Natural killer cell (primary cell): ENCODE measurements at regions not wholly inside any gene's neighbourhood (a gene's known extent, or its start where the extent isn't known, plus 50 kb on each side); places are given as distances from the start of the nearest gene placed in this dataset.

Experiments
- ATAC-seq, 3 donors: fragments of 150-1000 bp in 2 of 3; fragments of 200-7000 bp in 1 of 3; cut with Tn5 transposase; 1 replicate in 1 of 3; 2 replicates in 2 of 3; pipeline ENCODE4 v1.10.0; 2021; ENCODE audit warnings: mild to moderate bottlenecking in 2 of 3, moderate library complexity in 2 of 3
- DNase-seq, 2 donors: peaks; one replicate each; pipeline versions ENCODE4 v3.0.0 to v3.0.0-alpha.2; 2013 to 2021; ENCODE audit warnings: mixed read lengths in 1 of 2
- H3K27ac ChIP-seq: one replicate; pipeline ENCODE4 v1.5.1; 2013; ENCODE audit warnings: mild to moderate bottlenecking, low read length
- H3K27me3 ChIP-seq: one replicate; pipeline ENCODE4 v1.6.1; 2013; ENCODE audit warnings: low read length; ENCODE audit not compliant: control insufficient read depth, insufficient read depth
- H3K36me3 ChIP-seq: one replicate; pipeline ENCODE4 v1.6.1; 2013; ENCODE audit warnings: low read length; ENCODE audit not compliant: control insufficient read depth, insufficient read depth
- H3K4me1 ChIP-seq: one replicate; pipeline ENCODE4 v1.6.1; 2013; ENCODE audit warnings: low read length; ENCODE audit not compliant: control insufficient read depth, insufficient read depth
- H3K4me3 ChIP-seq: one replicate; pipeline ENCODE4 v1.5.1; 2013; ENCODE audit warnings: low read length
- H3K9me3 ChIP-seq: one replicate; pipeline ENCODE4 v1.6.1; 2013; ENCODE audit warnings: low read length; ENCODE audit not compliant: control insufficient read depth, insufficient read depth
- H3K27ac Mint-ChIP-seq, 2 donors: one replicate each; pipeline ENCODE4 v1.8.0; 2022; ENCODE audit warnings: mild to moderate bottlenecking in 2 of 2, mixed read lengths in 2 of 2, moderate library complexity in 1 of 2
- H3K27me3 Mint-ChIP-seq, 2 donors: one replicate each; pipeline ENCODE4 v1.8.0; 2022; ENCODE audit warnings: low read depth in 2 of 2, mixed read lengths in 2 of 2
- H3K36me3 Mint-ChIP-seq: one replicate; pipeline ENCODE4 v1.8.0; 2022; ENCODE audit warnings: mixed read lengths
- H3K4me1 Mint-ChIP-seq, 2 donors: one replicate each; pipeline ENCODE4 v1.8.0; 2022; ENCODE audit warnings: mixed read lengths in 2 of 2
- H3K4me3 Mint-ChIP-seq: one replicate; pipeline ENCODE4 v1.8.0; 2022; ENCODE audit warnings: mild to moderate bottlenecking, moderate library complexity, mixed read lengths
- H3K9me3 Mint-ChIP-seq, 2 donors: one replicate each; pipeline ENCODE4 v1.8.0; 2022; ENCODE audit warnings: mixed read lengths in 2 of 2
- CTCF ChIP-seq: fragments of 200-600 bp; IDR thresholded peaks from one replicate; pipeline ENCODE4 v1.8.0; 2022; ENCODE audit warnings: antibody characterized with exemption
- WGBS: methylation state at CpG from one replicate; pipeline ENCODE4 v1.1.7; 2013; ENCODE audit warnings: missing lambda C conversion rate; ENCODE audit not compliant: insufficient coverage; 5-methylcytosine and 5-hydroxymethylcytosine counted together
- intact Hi-C: fragments of 100-400 bp; cut with micrococcal nuclease; formaldehyde crosslinking; loops from one replicate; pipeline ENCODE4 v1.14.2; 2022

GRCh38 chr5:2511706-2512105 lies 239.8 kb downstream of the IRX2 start:
- H3K4me1 Mint-ChIP-seq = no peaks in the 10 kb centered on the region
- Histone ChIP-seq H3K4me1 (no peaks in the 10 kb centered on the region), H3K27me3 (no peaks in the 10 kb centered on the region), H3K36me3 (no peaks in the 10 kb centered on the region), H3K9me3 (no peaks in the 10 kb centered on the region), H3K4me3 (no peak overlapping the region), H3K27ac (no peak overlapping the region)
- no peak for DNase-seq
- no peaks in the 10 kb centered on the region for H3K36me3 Mint-ChIP-seq
- H3K27me3 Mint-ChIP-seq = no peaks in the 10 kb centered on the region
- no peak for ATAC-seq
- no peak for TF ChIP-seq CTCF
- WGBS = 89% methylated on average over 5 of the region's 5 CpGs
- H3K4me3 Mint-ChIP-seq = no peak overlapping the region
- no peak overlapping the region for H3K27ac Mint-ChIP-seq
- H3K9me3 Mint-ChIP-seq = no peaks in the 10 kb centered on the region
- intact Hi-C loops = no loop called here

- DNase-seq (no peak), ATAC-seq (no peak)
- H3K4me3 Mint-ChIP-seq = no peak overlapping the region
- intact Hi-C loops = no loop called here
- H3K36me3 Mint-ChIP-seq = no peaks in the 10 kb centered on the region
- no peaks in the 10 kb centered on the region for H3K9me3 Mint-ChIP-seq
- H3K9me3 ChIP-seq = no peaks in the 10 kb centered on the region
- no peak overlapping the region for H3K4me3 ChIP-seq
- no peaks in the 10 kb centered on the region for H3K27me3 Mint-ChIP-seq
- no peaks in the 10 kb centered on the region for H3K36me3 ChIP-seq
- no peaks in the 10 kb centered on the region for H3K27me3 ChIP-seq
- no peaks in the 10 kb centered on the region for H3K4me1 Mint-ChIP-seq
- H3K27ac Mint-ChIP-seq = no peak overlapping the region
- no peak for TF ChIP-seq CTCF
- H3K4me1 ChIP-seq = no peaks in the 10 kb centered on the region
- no peak overlapping the region for H3K27ac ChIP-seq
- 81% methylated on average over 8 of the region's 8 CpGs for WGBS
Observed at GRCh38 chr5:2511126-2511525, 240.4 kb downstream of the IRX2 start.

- Histone ChIP-seq H3K27me3 (no peaks in the 10 kb centered on the region), H3K4me3 (no peak overlapping the region), H3K4me1 (no peaks in the 10 kb centered on the region), H3K9me3 (peaks cover under 1% of the 10 kb centered on the region), H3K27ac (no peak overlapping the region), H3K36me3 (no peaks in the 10 kb centered on the region)
- H3K4me3 Mint-ChIP-seq = no peak overlapping the region
- H3K27ac Mint-ChIP-seq = no peak overlapping the region
- no peak for DNase-seq
- no peaks in the 10 kb centered on the region for H3K4me1 Mint-ChIP-seq
- no peak for ATAC-seq
- no peaks in the 10 kb centered on the region for H3K9me3 Mint-ChIP-seq
- 68% methylated on average over 6 of the region's 6 CpGs for WGBS
- no peaks in the 10 kb centered on the region for H3K36me3 Mint-ChIP-seq
- intact Hi-C loops = no loop called here
- TF ChIP-seq CTCF = no peak
- H3K27me3 Mint-ChIP-seq = no peaks in the 10 kb centered on the region
Observed at GRCh38 chr5:2509527-2509926, 241.9 kb downstream of the IRX2 start.

GRCh38 chr5:2508514-2508913 lies 243.0 kb downstream of the IRX2 start:
- Mint-ChIP-seq H3K27ac (no peak overlapping the region), H3K4me3 (no peak overlapping the region), H3K27me3 (no peaks in the 10 kb centered on the region), H3K4me1 (no peaks in the 10 kb centered on the region), H3K9me3 (no peaks in the 10 kb centered on the region), H3K36me3 (no peaks in the 10 kb centered on the region)
- no peaks in the 10 kb centered on the region for H3K36me3 ChIP-seq
- intact Hi-C loops = no loop called here
- DNase-seq = no peak
- no peaks in the 10 kb centered on the region for H3K27me3 ChIP-seq
- H3K27ac ChIP-seq = no peak overlapping the region
- peaks cover 5% of the 10 kb centered on the region for H3K9me3 ChIP-seq
- TF ChIP-seq CTCF = no peak
- no peak overlapping the region for H3K4me3 ChIP-seq
- 83% methylated on average over 12 of the region's 12 CpGs for WGBS
- ATAC-seq = no peak
- H3K4me1 ChIP-seq = no peaks in the 10 kb centered on the region
